Ammon's horn (tissue), 1 donor: ENCODE measurements at regions not wholly inside any gene's neighbourhood (a gene's known extent, or its start where the extent isn't known, plus 50 kb on each side); places are given as distances from the start of the nearest gene placed in this dataset.
"Not testable (repeated sequence)": the region's sequence is repeated elsewhere in the genome, so short reads cannot be mapped to it uniquely, and the experiment has no call there.

Experiments
- DNase-seq: peaks from one replicate; pipeline ENCODE4 v3.0.0-alpha.2; 2016; ENCODE audit warnings: low spot score

DNA sequence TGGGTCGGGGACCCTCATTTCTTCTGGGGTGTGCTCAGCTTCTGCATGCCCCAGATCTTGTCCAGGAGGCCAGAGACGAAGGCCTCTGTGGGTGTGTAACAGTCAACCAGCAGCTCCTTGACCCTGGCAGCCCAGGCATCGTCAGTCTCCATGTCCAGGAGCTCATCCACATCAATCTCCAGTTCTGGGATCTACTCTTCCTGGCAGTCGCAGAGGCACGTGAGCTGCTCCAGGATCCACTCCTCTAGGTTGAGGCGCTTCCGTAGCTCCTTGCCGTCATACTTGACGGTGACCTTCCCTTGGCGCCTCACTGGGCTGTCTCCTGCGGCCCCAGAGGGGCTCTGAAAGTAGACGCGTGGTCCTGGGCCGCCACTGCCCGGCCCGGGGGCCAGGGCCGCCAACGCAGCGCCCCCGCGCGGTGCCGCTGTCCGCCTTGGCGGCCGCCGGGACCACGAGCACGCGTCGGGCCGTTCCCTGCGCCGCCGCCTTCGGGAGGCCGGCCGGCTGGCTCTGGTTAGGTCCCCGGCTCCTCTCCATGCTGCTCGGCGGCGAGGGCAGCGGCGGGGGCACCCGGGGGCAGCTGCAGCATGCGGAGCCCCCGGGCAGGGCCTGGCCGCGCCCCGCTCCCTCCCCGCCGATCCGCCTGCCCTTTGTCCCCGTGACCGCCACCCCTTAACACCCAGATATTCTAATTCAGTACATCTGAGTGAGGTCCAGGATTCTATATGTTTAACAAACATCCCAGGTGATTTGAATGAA is 170.5 kb downstream of the SEPTIN7 start:
- DNase-seq: no peak

DNA sequence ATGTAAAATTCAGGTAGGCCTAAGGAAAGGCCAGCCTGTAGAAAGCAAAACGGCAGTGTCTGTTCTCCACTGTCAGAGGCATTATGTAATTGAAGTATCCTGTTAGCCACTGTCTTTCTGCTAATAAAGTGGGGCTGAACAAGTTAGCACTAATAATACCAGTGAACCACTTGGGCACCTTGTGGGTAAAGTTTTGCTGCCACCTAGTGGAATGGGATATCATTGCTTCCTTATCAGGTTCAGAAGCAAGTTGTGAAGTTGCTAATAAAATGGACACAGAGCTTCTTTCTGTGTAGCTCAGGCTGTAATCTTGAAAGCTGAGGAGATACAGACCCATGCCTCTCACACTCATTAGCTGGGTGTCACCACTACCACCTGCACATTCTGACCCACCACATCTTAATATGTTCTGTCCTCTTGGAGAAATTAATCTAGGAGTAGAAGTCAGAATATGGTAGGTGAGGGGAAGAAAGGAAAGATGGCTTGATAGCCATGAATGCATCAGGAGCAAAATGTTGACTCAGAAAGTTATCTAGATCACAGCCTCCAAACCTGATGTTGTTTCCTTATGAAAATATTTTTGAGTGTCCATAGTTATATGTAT is 175.1 kb downstream of the SEPTIN7 start:
- DNase-seq: peak; percentile 89

DNA sequence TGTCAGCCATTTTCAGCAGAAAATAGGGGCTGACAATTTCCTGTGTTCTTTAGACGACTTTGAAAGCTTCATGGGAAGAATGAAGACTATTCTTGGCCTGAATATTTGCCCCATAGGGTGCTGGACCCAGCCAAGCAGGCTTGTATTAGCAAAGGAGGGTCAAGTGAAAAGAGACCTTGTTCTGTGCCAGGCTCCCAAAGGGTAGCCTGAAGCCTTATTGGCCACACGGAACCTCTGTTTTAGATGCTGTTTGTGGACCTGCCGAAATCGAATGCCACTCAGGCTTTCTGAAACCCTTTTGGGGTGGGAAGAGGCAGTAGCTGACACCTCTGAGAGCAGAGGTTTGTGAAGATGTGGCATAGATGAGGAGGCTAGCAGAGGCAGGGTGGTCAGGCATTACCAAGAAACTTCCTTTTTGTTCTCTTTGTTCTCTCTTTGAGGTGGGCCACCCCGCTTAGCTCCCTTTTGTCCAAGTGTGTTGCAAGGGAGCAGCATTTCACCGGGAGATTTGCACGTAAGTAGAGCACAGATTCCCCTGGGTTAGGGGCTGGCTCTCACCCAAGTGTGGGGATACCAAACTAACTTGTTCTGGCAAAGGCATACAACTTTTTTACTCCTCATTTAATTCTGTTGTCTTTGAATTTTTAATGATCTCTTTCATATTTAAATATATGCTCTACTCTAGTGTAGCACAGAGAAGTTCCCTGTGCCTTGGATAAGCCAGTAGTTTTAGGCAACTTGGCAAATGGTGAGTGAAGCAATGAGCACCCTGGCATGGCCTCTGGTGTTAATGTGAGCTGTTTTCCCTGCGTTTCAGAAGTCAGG is 174.0 kb upstream of the EEPD1 start:
- not testable (repeated sequence) for DNase-seq

DNA sequence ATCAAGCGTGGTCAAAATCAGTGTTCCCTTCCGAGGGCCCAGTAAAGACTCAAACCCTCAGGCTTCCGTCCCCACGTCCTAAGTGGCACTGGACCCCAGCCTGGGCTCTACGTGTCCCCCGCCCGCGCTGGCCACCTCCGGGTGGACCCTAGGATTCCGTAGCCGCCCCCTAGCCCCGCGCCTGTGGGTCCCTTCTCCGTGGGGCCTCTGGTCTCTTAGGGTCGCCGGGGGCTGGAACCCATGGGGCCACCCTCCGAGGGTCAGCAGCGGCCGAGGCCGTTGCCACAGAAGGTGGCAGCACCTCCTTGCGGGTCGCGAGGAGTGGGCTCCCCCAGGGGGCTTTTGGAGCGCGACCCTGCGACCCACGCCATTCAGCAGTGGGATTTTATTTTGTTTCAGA is 170.5 kb upstream of the EEPD1 start:
- no peak for DNase-seq

DNA sequence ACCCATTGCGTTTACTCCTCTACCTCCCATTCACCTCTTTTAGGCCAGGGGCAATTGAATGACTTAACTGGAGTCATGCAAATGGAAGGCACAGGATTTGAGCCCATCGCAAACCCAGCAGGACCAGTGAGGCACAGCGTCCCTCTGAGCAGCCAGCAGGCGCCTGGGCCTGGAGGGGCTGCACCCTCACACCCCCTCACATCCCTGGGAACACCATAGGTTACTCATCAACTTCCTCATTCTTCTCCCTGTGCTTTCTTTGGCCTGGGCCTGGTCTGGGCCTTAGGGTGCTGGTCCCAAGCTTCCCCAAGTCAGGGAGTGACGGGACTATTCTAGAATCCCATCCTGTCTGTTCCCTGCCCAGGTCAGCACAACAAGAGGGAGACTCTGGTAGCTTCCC is 169.4 kb upstream of the EEPD1 start:
- DNase-seq: no peak

DNA sequence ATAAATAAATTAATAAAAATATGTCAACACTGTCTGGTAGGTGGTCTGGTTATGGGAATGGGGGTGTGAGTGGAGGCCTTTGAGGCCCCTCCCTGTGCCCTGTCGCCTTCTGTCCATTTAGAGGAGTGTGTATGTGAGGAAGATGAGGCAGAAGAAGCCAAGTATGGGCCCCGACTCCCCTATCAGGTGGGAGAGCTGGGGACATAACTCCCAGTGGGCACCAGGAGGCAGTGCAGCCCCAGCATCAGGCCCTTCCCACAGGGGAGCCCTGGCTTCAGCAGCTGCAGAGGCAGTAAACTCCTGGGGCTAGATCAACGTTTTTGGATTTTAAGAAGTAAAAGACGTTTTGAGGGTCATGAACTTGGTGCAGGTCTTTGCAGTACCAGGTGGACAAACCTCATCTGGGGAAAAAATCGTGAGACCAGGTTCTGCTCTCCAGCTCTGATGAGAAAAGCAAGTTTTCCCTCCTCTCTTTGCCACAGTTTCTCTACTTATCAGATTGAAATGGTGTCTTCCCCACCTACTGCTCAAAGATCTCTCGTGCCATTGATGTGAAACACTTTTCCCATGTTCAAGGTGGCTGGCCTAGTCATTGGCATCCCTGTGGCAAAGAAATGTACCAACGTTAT is 167.8 kb upstream of the EEPD1 start:
- DNase-seq: peak; percentile 90

DNA sequence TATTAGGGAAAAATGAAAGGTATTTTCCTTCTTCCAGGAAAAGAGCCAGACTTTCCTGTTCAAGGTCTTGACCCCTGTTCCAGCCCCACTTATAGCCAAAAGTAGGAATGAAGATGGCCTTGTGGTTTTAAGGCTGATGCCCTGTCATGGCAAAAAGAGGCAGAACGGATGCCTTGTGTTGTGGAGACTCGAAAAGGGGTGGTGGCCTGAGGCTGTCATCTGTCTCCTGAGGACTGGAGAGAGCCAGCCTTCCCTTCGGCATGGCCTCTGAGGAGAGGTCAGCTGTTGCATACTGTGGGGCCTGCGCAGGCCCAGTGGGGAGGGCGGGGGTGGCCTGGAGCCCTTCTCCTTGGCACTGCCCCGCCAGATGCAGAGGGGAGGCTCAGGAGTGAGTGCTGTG is 166.0 kb upstream of the EEPD1 start:
- no peak for DNase-seq

DNA sequence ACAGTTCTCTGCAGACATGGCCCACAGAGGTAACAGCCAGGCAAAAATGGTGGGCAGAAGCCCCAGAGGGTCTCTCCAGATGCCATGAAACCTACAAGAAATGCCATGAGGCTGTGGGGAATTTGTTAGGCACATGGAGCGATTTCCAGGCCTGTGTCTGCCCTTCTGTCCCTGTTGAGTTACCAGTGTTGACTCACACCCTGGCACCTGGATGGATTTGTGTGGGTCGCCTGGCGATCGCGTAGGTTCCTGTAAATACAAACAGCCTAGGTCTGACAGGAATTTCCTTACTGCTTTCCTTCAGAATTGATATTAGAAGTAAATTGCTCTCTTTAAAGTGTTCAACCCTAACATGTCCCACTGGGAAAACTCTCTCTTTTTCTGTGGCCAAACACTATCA is 164.9 kb upstream of the EEPD1 start:
- no peak for DNase-seq

DNA sequence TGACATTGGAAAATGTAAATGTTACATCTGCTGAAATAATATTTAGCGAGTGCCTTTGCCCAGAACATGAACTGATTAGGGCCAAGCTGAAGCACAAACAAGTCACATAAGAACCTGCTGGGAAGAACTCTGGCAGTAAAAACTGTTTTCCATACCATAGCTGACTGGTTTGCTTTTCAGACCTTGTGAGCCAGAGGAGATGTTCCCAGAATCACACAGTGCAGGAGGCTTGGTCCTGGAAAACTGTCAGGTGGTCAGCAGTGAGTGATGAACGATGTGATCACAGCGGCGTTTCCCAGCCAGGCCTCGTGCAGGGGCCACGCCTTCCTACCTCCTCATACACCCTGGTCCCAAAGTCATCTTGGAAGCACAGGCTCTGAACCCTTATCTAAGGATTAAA is 164.2 kb upstream of the EEPD1 start:
- DNase-seq: no peak

DNA sequence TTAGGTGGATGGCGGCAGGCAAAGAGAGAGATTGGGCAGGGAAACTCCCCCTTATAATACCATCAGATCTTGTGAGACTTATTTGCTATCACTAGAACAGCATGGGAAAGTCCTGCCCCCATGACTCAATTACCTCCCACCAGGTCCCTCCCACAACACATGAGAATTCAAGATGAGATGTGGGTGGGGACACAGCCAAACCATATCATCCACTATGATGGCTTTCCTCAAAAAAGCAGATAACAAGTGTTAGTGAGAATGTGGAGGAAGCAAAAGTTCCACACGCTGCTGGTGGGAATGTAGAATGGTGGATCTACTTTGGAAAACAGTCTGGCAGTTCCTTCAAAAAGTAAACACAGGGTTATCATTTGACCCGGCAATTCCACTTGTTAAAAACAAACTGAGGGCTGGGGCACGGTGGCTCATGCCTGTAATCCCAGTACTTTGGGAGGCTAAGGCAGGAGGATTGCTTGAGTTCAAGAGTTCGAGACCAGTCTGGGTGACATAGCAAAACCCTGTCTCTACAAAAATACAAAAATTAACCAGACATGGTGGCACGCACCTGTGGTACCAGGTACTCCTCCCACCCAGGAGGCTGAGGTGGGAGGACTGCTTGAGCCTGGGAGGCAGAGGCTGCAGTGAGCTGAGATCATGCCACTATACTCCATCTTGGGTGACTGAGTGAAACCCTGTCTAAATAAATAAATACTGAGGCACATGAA is 161.4 kb upstream of the EEPD1 start:
- DNase-seq: no peak

DNA sequence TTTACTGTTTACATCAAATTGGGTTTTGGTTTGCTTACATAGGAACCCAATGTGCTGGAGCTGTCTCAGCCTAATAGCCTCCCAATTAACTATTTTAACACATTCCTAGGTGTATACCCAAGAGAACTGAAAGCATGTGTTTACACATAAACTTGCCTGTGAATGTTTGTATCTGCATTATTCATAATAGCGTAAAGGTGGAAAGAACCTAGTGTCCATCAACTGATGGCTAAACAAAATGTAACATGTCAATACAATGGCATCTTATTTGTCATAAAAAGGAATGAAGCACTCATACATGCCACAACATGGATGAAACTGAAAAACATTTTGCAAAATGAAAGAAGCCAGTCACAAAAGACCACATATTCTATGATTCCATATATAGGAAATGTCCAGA is 160.6 kb upstream of the EEPD1 start:
- no peak for DNase-seq

DNA sequence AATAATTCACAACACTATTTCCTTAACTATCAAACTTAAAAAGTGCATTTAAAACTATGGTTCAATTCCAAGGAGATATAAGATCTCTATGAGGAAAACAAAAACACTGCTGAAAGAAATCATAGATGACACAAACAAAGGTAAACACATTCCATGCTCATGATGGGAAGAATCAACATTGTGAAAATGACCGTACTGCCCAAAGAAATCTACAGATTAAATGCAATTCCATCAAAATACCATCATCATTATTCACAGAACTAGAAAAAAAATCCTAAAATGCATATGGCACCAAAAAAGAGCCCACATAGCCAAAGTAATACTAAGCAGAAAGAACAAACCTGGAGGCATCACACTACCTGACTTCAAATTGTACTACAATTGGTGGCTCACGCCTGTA is 159.9 kb upstream of the EEPD1 start:
- no peak for DNase-seq

DNA sequence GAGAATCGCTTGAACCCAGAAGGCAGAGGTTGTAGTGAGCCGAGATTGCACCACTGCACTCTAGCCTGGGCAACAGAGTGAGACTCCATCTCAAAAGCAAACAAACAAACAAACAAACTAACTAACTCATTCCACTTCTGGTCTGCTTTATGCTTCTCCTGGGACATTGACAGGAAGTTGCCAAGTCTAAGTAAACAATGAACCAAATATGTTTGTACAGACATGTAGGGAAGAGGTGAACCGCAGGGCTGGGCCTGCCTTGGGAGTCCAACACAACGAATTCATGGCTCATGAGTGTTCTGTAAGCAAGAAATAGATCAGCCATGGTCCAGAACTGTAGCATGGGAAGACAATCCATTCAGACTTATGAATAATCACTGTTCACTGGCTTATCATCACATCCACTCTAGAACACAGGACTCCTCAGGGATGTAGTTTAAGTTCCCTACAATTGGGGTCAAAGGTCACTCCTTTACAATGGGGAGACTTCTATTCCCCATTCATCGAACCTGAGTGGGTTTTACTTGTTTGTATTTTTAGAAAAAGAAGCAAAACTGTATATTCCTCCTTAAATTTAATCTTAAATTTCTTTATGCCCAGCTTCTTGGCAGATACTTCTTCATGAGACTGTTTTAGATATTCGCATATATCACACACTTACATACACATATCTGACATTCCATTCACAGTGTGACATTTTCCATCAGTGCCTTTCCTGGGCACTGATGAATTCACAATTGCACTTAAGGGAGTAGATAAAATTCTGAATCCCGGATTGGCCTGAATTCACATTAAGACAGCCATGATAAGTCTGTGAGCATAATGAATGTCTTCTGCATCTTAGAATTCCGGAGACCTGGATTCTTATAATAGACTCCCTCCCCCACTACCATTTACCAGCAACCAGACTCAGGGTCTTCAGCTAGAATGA is 159.1 kb upstream of the EEPD1 start:
- no peak for DNase-seq

DNA sequence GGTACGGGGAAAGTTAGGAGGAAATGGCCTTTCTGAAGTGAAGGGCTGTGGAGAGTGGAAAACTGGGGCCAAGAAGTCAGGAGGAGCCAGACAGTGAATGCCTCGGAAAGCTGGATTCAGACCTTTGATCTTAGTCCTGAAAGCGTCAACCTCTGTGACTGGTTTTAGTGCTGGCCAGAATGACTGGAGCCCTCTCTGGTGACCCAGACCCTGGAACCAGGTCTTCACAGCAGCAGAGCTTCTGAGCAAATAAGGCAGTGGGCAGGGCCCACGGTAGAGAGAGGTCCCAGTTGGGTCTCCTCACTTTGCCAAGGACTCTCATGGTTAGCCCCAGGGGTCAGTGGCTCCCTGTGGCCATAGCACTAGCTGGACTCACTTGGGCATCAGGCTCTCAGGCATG is 157.7 kb upstream of the EEPD1 start:
- no peak for DNase-seq

DNA sequence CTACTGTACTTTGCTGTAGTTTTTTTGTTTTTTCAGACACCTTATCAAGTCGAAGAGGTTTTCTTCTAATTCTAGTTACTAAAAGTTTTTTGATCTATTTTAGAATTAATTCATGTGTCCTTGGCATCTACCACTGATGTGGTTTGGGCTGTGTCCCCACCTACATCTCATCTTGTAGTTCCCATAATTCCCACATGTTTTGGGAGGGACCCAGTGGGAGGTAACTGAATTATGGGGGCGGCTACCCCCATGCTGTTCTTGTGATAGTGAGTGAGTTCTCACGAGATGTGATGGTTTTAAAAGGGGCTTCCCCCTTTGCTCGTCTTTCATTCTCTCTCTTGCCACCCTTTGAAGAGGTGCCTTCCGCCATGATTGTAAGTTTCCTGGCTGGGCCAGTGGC is 154.6 kb upstream of the EEPD1 start:
- DNase-seq: no peak

DNA sequence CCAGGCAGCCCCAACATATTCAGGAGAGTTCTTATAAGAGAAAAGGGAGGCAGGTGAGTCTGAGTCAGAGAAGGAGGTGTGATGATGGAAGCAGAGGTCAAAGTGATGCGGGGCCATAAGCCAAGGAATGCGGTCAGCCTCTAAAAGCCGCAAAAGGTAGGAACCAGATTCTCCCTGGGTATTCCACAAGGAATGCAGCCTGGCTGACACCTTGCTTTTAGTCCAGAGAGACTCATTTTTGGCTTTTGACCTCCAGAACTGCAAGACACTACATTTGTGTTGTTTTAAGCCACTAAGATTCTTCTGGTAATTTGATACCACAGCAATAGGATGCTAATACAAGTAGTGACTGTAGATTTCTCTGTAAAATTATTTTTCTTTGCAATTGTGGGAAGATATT is 151.5 kb upstream of the EEPD1 start:
- DNase-seq: no peak

DNA sequence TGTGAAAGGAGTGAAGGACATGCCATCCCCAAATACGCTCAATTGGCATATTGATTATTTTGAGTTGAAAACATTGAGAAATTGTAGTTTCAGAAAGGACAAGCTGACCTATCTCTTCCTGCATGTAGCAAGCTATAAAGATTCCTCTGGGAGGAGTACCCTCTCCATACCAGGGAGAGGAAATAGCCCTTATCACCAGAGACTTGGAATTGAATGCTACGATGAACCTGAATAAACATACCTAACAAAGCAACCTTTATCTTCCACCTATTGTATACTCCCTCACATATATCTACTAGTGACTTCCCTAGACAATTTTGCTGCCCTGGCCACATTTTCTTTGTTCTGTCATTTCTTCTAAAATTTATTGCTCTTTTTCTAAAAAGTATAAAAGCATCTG is 150.2 kb upstream of the EEPD1 start:
- no peak for DNase-seq

DNA sequence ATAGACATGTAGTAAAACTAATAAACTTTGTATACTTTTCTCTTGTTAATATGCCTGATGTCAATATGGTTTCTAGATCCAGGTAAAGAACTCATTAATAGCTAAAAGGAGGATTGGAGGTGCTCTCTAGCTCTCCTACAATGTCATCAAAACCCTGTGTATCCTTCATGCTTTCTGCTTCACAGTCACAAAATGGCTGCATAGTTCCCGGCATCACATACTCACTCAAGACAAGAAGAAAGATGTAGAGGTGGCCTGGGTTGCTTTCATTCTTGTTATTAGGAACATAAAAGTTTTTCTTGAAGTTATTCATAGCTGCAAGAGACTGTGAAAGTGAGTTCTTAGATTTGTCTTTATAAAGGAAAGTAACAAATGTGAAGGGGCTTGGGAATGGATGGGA is 149.7 kb upstream of the EEPD1 start:
- no peak for DNase-seq

DNA sequence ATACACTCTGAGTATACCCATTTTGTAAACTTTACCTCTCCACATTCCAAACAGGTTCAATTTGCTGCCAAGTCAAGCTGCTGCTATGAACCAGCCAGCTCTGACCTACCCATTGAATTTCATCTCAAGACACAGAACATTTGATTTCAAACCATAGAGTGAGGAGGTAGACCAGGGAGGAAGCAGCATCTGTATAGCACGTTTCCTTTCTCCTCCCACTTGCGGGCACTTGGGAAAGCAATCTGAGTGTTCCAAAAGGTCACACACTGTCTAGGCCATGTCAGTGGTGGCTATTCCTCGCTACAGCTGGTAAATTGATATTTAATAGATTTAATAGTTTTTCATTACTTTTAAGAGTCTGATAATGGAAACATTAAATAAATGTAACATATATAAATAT is 147.8 kb upstream of the EEPD1 start:
- DNase-seq: no peak

DNA sequence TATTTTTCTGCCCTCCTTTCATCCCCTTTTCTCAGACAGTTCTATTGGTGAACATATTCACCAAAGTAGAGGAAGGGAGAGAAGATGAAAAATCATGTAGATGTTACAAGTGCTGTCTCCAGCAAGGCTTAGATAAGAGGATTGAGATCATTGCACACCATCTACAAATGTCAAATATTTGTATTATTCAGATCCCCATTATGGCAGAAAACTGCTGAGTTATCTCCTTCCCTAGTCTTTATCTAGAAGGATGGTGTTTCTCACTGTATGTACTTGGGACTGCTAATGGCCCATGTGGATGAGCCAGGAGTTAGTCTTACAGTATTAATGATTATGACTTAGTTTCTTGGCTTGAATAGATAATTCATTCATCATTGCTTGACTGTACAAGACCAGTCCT is 147.2 kb upstream of the EEPD1 start:
- DNase-seq: no peak

DNA sequence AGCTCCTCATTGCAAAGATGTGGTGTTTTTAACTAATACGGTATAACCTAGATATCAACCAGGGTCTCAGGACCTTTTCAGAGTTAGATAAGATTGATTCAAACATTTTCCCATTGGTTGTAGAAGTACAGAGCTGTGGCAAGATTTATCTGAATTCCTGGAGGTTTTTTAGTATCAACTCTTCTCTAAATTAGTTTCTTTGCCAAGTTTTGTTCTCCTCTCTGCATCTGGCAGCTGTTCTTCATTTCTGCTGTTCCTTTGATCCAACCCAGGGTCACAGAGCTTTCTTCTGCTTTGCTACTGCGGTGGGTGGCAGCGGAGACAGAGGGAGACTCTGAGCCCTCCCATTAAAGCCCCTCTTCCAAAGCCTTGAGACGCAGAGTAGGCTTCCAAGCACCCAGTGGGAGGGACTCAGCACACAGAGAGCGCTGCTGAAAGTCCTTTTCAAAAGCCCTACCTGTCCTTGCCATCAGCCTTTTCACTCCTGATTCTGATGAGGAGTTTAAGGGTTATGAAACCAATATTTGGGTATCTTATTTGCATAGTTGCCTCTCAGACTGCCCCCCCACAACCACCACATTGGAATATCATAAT is 146.3 kb upstream of the EEPD1 start:
- no peak for DNase-seq
